ENCODE measurements at regions not wholly inside any gene's neighbourhood (a gene's known extent, or its start where the extent isn't known, plus 50 kb on each side); places are given as distances from the start of the nearest gene placed in this dataset.
"Not testable (repeated sequence)": the region's sequence is repeated elsewhere in the genome, so short reads cannot be mapped to it uniquely, and the experiment has no call there.

- TF ChIP-seq CTCF, POLR2A (IDR thresholded peaks at IDR 0.05): not testable (repeated sequence)
Observed at GRCh38 chr7:115206374-115206773, 284.5 kb downstream of the MDFIC start.
